ENCODE measurements at regions not wholly inside any gene's neighbourhood (a gene's known extent, or its start where the extent isn't known, plus 50 kb on each side); places are given as distances from the start of the nearest gene placed in this dataset.

DNA sequence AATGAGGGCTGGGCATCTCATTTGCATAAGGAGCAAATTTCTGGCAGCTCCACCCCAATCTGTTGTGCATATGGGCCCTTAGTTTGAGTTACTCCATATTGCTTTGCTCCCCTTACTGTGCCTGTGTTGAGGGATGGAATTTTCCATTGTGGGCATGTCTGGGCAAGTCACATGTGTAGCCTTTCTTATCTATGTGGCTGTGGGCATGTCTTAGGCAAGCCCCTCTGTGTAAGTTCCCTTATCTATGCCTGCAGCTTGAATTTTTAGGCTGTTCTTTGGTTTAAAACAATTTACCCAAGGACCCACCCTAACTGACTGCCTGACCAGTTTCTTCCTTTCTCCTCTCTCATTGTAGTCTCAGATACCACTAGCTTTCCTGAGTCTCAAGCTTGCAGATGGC, 405.7 kb upstream of the NCAM2 start:
- TF ChIP-seq POLR2A (IDR thresholded peaks at IDR 0.05; ENCODE audit: low read length) (no peak), GATA1 (IDR thresholded peaks at IDR 0.05; ENCODE audit: low read depth, low read length) (no peak)
